ENCODE measurements at regions not wholly inside any gene's neighbourhood (a gene's known extent, or its start where the extent isn't known, plus 50 kb on each side); places are given as distances from the start of the nearest gene placed in this dataset.

- no peak for DNase-seq
These were observed 251.1 kb upstream of the HTR2C start for GRCh38 chrX:114332766-114333165.

GRCh38 chrX:114334473-114334982 is 249.4 kb upstream of the HTR2C start:
- DNase-seq = no peak

GRCh38 chrX:114338870-114339269 is 245.0 kb upstream of the HTR2C start:
- DNase-seq = no peak

- peak; percentile 47 for DNase-seq
These were observed 239.0 kb upstream of the HTR2C start for GRCh38 chrX:114344756-114345349.

- DNase-seq = no peak
These were observed 222.7 kb upstream of the HTR2C start for GRCh38 chrX:114361076-114361725.

GRCh38 chrX:114363346-114363745 is 220.5 kb upstream of the HTR2C start:
- DNase-seq = no peak

- no peak for DNase-seq
These were observed 218.6 kb upstream of the HTR2C start for GRCh38 chrX:114365065-114365834.

GRCh38 chrX:114372937-114373336 is 210.9 kb upstream of the HTR2C start:
- DNase-seq = no peak

GRCh38 chrX:114390251-114390796 is 193.6 kb upstream of the HTR2C start:
- DNase-seq = no peak
